SKM-1 treated with dmso at 0.1 percent for 144 hours (cell line): ENCODE measurements at regions not wholly inside any gene's neighbourhood (a gene's known extent, or its start where the extent isn't known, plus 50 kb on each side); places are given as distances from the start of the nearest gene placed in this dataset.

Source experiments
- DNase-seq: peaks from one replicate; lab custom pipeline; 2025; ENCODE audit not compliant: unreplicated experiment; lab: John Stamatoyannopoulos, UW

- DNase-seq, result no peak
Measured at GRCh38 chr2:173808718-173809117, 156.5 kb downstream of the SP3 start.

DNA sequence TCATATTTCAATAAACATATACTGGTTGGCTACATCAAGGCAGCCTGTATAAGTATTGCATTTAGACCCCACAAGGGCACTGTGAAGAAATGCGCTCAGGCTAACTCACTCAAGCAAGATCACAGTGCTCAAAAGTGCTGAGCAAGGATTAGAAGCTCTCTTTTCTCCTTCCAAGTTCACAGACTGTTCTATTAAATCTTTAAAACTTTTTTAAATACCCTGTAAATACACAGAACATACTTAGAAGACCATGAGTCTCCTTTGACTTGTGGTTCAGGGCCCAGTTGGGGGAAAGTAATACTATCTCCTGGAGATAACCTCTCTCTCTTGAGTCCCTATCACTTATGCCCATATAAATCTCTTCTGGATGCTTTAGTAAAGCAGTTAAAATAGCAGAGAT, 152.9 kb downstream of the SP3 start:
- DNase-seq, result no peak

GRCh38 chr2:173814306-173814705, 150.9 kb downstream of the SP3 start:
- no peak for DNase-seq

- DNase-seq, result no peak
Measured at GRCh38 chr2:173815772-173816171, 149.4 kb downstream of the SP3 start.

DNA sequence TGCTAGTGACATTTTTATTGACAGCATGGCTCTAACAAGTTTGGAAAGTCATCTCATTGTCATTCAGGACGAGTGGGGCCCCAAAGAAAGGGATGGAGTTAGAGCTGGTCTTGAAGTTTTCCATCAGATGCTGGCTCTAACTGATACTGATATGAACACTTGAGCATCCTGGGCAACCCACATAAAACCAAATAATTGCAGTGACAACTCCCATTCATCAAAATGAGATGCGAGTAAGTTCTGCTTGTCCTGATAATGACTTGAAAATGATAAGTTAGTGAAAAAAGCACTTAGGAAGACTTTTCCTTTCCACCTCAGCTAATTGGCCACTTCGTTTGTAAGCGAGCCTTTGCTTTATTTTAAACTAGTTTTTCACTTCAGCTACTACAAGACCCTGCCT, 147.6 kb downstream of the SP3 start:
- no peak for DNase-seq

DNA sequence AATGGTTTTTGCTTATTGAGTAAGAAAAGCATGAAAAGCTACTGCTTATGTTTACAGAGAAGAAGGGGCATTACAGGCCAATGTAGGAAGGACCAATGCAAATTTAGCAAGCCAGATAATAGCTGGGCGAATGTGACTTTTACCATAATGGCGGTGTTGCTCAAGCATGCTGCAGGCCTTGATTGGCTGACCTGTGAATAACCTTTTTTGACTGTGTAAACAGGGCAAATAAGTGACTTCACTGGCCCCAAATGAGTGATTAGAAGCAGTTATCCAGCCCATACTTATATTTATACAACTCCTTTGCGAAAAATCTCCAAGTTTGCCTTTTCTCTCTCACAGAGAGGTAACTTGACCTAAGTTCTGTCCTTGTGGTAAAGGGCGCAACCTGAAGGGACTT, 146.9 kb downstream of the SP3 start:
- no peak for DNase-seq

DNA sequence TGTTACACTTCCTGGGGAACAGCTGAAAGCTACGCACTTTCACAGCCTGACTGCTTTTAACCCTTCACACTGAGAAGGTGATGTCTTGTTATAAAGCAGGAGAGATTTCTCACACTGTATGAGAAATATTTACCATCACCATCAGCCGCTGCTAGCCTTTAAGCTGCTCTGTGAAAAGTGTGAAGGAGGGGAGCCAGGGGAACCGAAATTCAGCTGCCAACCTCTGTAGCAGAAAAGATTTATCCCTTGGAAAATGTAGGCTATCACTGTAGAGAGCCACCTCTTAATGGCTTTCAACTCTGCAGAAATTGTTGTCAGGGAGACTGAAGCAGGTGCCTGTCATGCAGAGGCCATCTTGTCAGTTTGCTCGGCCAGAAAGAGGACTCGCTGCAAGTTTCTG, 145.3 kb downstream of the SP3 start:
- DNase-seq, result no peak

- no peak for DNase-seq
Measured at GRCh38 chr2:173821451-173821850, 143.7 kb downstream of the SP3 start.

- DNase-seq, result no peak
Measured at GRCh38 chr2:173822889-173823542, 142.2 kb downstream of the SP3 start.

- no peak for DNase-seq
Measured at GRCh38 chr2:173823543-173823939, 141.6 kb downstream of the SP3 start.

GRCh38 chr2:173828189-173829142, 136.7 kb downstream of the SP3 start:
- DNase-seq, result no peak

- DNase-seq, result no peak
Measured at GRCh38 chr2:173829727-173830126, 135.4 kb downstream of the SP3 start.

DNA sequence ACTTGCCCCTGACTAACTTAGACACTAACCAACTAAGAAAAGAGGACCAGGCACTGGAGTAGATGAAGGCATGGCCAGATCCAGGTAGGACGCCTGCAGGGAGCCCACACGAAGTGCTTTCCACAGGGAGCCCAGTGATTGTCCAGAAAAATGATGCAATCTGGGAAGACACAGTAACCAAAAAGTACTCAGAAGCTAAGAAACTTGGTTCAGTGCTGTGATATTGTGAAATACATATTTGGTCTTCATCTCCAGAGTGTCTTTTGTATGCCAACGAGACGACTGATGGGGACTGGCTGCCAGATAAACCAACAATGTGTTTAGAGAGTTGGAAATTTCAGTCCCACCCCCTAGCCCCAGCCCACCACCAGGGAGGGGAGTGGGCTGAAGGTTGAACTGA, 135.0 kb downstream of the SP3 start:
- DNase-seq, result no peak

- no peak for DNase-seq
Measured at GRCh38 chr2:173831312-173832229, 133.6 kb downstream of the SP3 start.

DNA sequence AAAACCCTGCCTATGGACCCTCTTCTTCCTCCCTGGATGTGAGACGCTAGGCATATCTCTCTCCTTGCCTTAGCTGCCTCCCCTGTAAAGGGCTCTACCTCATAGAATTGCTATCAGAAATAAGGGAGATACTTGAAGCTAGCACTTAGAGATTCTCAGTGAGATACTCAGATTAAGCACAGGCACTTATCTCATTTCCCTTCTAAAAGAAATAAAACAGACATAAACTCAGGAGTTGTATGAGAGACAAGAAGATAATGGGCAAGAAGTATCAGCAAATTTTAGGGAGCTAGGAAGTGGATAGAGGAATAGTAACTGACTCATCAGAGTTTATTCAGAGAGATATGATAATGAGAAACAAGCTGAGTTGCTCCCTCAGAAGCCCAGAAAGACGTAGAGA, 131.0 kb downstream of the SP3 start:
- DNase-seq, result no peak

GRCh38 chr2:173835726-173836125, 129.4 kb downstream of the SP3 start:
- DNase-seq, result no peak

GRCh38 chr2:173841110-173841509, 124.1 kb downstream of the SP3 start:
- no peak for DNase-seq

GRCh38 chr2:173843526-173843925, 121.6 kb downstream of the SP3 start:
- no peak for DNase-seq

DNA sequence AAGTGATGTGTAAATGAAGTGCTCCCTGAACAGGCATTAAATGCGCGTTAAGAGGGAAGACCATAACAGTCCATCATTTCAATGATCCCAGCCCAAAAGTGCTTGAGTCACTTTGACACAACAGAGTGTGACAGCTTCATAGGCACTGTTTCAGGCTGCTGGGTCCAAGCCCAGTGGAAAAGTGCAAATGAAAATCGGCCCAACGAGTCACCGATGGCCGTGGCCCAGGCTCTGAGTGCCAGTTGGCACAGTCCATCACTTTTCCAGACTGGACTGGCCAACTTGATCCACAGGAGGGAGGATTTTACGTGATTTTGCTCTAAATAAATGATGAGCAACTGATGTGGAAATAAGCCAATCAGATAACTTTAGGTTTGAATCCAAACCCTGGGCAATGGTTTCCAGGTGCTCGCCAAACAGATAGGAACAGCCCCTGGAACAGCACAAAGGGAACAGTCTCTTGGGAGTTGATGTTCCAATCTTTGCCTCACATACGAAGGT, 114.0 kb downstream of the SP3 start:
- no peak for DNase-seq

DNA sequence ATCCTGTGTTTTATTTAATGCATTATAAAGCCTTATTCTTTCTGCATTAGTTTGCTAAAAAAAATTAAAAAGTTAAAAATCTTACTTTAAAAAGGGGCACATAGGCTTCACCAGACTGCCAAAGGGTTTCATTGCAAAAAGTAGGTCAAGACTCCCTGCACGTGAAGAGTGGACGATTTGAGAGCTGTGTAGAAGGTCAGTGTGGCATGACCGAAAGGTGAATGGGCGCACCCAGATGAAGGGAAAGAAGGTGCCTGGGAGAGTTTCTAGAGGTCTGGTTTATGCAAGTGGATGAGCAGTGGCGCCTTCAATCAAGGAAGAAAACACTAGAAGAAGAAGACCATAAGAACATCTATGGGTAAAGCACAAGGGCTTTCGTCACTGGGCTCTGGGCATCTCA, 111.0 kb downstream of the SP3 start:
- DNase-seq, result no peak

- no peak for DNase-seq
Measured at GRCh38 chr2:173854840-173855239, 110.3 kb downstream of the SP3 start.
